NCI-H2227 (cell line): ENCODE measurements at regions not wholly inside any gene's neighbourhood (a gene's known extent, or its start where the extent isn't known, plus 50 kb on each side); places are given as distances from the start of the nearest gene placed in this dataset.
A peak's percentile ranks its signal among the peaks of the same experiment; 100 is the strongest.

Experiments used
- DNase-seq: peaks from one replicate; lab custom pipeline; 2025; ENCODE audit not compliant: unreplicated experiment; lab: John Stamatoyannopoulos, UW

DNA sequence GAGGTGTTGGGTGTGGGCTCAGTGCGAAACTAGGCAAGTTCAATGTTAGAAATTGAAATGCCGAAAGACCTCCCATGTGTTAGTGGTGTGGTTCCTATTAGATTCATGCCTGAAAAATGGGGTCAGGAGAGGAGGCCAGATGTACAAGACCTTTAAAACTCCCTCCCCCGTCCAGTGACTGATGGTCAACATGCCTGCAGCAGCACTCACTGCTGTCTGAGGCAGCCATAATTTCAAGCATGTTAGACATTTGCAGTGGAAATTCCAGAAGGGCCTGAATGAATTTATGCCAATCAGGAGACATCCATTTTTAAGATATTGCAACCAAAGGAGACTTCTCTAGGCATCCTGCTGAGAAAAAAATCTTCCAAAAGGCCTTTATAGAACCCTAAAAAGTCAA, 426.9 kb upstream of the NBEA start:
- no peak for DNase-seq

- DNase-seq = no peak
Observed at GRCh38 chr13:34521171-34521570, 420.9 kb upstream of the NBEA start.

DNA sequence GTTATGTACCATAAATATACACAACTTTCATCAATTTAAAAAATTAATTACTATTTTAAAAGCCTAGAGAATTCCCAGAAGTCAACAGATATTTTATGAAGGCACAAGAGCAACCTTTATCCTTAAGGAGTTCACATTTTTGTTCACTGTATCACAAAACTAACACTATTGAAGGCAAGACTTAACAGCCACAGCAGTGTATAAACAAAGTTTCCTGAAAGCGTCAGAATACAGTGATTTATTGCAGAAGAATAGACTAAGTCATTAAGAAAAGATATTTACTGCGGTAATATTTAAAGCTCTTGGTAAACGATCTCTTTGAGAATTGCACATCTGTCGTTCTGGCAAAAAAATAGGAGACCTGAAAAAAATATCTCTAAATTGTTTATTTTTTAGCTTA, 419.3 kb upstream of the NBEA start:
- no peak for DNase-seq

- DNase-seq = no peak
Observed at GRCh38 chr13:34523406-34523805, 418.7 kb upstream of the NBEA start.

- no peak for DNase-seq
Observed at GRCh38 chr13:34533941-34534340, 408.1 kb upstream of the NBEA start.

- no peak for DNase-seq
Observed at GRCh38 chr13:34542321-34542720, 399.7 kb upstream of the NBEA start.

DNA sequence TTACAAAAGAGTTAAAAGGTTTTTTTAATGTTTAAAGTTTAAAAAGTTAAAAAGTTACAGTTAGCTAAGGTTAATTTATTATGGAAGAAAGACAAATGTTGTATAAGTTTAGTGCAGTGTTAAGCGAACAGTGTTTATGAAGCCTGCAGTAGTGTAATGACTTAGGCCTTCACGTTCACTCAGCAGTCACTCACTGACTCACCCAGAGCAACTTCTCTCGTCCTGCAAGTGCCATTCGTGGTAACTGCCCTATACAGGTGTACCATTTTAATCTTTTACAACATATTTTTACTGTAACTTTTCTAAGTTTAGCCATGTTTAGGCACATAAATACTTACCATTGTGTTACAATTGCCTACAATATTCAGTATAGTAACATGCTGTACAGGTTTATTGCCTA, 398.2 kb upstream of the NBEA start:
- DNase-seq = no peak

GRCh38 chr13:34545461-34545860, 396.6 kb upstream of the NBEA start:
- DNase-seq = no peak

- no peak for DNase-seq
Observed at GRCh38 chr13:34546344-34547250, 395.5 kb upstream of the NBEA start.

- DNase-seq = no peak
Observed at GRCh38 chr13:34547929-34548328, 394.1 kb upstream of the NBEA start.

DNA sequence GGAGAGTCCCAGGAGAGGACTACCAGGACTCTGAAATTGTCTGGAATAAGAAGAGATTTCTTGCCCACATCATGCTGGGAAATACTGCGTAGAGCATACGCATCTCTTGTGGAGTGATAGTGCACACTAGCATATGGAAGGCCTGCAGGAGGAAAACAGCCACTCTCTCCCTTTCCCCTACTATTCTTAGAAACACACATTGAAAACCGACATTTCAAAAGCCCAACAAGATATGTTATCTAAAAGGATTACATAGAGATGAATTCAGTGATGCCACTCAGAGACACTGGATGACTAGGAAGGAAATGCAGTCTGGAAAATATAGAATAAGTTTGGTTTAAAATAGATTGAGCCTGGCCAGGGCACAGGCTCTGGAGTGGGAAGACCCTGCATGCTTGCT, 388.7 kb upstream of the NBEA start:
- DNase-seq = no peak

- no peak for DNase-seq
Observed at GRCh38 chr13:34555988-34556387, 386.1 kb upstream of the NBEA start.

GRCh38 chr13:34561033-34561432, 381.0 kb upstream of the NBEA start:
- no peak for DNase-seq

DNA sequence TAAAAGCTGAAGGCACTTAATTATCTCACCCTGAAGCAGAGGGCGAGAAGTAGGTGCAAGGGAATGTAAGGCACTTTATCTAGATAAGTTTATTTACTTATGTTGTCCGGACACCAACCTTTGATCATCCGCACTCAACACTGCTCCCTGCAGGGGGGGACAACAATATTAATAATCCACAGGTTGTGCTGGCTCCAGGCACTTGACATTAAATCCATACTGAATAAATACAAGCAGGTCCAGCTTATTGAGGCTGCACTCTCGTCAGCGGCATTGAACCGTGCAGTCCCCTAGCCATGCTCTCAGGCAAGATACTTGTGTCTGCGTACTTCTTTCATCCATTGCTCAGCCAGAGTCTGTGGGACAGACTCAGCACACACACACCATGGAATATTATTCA, 374.5 kb upstream of the NBEA start:
- no peak for DNase-seq

- DNase-seq = no peak
Observed at GRCh38 chr13:34570698-34571353, 371.2 kb upstream of the NBEA start.

- DNase-seq = no peak
Observed at GRCh38 chr13:34571716-34572115, 370.4 kb upstream of the NBEA start.

- DNase-seq = no peak
Observed at GRCh38 chr13:34577051-34577450, 365.0 kb upstream of the NBEA start.

DNA sequence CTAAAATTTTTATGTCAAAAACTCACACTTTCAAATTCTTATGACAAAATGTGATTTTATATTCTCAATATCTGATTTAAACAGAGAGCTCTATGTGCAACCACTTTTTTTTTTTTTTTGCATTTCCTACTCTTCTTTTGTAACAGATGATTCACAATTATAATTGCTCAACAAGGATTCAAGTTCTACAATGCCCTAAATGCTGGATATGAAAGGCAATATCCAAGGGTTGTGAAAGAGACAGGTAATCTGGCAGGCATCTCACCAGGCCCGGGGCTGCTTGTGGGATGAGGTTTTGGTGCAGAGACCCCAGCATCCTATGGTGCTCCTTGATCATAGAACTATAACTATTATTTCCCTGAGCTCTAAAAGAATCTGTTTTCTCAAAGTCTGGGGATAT, 363.6 kb upstream of the NBEA start:
- DNase-seq = no peak

DNA sequence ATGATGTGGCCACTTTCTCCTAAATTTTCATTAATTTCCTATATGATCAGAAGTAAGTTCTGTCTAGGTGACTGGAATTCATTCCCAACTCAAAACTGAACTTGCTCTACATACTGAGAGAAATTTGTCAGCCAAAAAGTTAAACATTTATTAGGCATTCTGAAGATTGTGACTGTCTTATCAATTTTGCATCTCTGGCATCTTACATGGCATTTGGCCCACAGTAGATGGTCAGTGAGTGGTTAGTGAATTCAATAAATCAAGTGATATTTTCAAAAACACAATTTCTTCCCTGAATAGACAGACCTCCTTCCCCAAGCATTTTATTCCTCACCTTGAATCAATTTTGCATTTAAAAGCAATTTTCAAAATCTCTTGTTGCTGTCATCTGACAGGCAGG, 363.2 kb upstream of the NBEA start:
- no peak for DNase-seq

- DNase-seq = no peak
Observed at GRCh38 chr13:34583181-34583580, 358.9 kb upstream of the NBEA start.

GRCh38 chr13:34587576-34587975, 354.5 kb upstream of the NBEA start:
- peak; percentile 0 for DNase-seq

GRCh38 chr13:34588362-34588761, 353.7 kb upstream of the NBEA start:
- no peak for DNase-seq

GRCh38 chr13:34589581-34589980, 352.5 kb upstream of the NBEA start:
- no peak for DNase-seq
